CD4-positive, alpha-beta T cell treated with Interleukin-2 at 100 ng/mL for 4 hours (primary cell): ENCODE measurements at regions not wholly inside any gene's neighbourhood (a gene's known extent, or its start where the extent isn't known, plus 50 kb on each side); places are given as distances from the start of the nearest gene placed in this dataset.
"Not testable (repeated sequence)": the region's sequence is repeated elsewhere in the genome, so short reads cannot be mapped to it uniquely, and the experiment has no call there.

Source experiments
- DNase-seq: peaks from one replicate; pipeline ENCODE4 v3.0.0-alpha.2; 2020; ENCODE audit warnings: low spot score

GRCh38 chr1:90864681-90865080 lies 147.6 kb upstream of the BARHL2 start:
- DNase-seq = no peak

DNA sequence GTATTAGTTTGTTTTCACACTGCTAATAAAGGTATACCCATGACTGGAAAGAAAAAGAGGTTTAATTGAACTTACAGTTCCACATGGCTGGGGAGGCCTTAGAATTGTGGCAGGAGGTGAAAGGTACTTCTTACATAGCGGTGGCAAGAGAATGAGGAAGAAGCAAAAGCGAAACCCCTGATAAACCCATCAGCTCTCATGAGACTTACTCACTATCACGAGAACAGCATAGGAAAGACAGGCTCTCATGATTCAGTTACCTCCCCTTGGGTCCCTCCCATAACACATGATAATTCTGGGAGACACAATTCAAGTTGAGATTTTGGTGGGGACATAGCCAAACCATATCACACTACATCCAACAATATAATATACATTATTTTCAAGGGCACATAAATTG lies 145.7 kb upstream of the BARHL2 start:
- DNase-seq = no peak

DNA sequence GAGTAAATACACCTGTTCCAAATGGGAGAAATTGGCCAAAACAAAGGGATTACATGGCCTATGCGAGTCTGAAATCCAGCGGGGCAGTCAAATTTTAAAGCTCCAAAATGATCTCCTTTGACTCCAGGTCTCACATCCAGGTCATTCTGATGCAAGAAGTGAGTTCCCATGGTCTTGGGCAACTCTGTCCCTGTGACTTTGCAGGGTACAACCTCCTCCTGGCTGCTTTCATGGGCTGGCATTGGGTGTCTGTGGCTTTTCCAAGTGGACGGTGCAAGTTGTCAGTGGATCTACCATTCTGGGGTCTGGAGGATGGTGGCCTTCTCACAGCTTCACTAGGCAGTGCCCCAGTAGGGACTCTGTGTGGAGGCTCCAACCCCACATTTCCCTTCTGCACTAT lies 144.3 kb upstream of the BARHL2 start:
- DNase-seq = not testable (repeated sequence)

GRCh38 chr1:90856463-90857007 lies 139.4 kb upstream of the BARHL2 start:
- no peak for DNase-seq

DNA sequence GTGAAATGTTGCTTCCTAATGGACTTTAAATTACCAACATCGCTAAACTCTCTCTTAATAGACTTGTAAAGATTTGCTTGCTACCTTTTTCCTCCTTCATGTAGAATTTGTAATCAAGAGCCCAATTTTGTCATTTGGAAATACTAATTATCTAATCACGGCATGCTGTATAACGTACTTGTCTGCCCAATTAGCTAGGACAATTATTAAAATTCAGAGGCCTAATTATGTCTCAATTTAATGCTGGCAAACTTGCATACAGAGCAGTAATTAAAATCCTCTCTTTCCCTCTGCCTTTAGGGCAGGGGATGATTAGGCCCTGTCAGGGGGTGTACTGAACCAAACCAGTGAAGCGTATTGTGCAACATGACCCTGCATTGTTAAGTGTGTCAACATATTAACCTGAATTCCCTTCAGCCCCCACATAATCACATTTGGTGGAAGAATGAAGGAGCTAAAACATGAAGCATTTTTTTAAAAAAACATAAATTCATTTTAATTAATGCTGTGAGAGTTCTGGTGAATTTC lies 137.4 kb upstream of the BARHL2 start:
- no peak for DNase-seq

DNA sequence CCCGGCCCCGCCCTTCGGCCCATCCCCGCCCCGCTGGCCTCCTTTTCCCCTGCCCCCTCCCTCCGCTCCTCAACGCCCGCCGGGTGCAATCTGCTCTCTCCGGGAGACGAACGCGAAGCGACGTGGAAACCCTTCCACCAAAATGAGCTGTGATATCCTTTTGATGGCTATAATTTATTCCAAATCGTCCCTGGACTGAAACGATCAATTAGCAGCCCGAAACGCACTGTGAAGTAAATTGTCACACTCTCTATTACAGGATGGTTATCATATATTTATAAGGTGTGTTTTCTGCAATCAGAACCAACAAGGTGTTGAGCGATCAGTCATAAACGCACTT lies 134.6 kb upstream of the BARHL2 start:
- no peak for DNase-seq

DNA sequence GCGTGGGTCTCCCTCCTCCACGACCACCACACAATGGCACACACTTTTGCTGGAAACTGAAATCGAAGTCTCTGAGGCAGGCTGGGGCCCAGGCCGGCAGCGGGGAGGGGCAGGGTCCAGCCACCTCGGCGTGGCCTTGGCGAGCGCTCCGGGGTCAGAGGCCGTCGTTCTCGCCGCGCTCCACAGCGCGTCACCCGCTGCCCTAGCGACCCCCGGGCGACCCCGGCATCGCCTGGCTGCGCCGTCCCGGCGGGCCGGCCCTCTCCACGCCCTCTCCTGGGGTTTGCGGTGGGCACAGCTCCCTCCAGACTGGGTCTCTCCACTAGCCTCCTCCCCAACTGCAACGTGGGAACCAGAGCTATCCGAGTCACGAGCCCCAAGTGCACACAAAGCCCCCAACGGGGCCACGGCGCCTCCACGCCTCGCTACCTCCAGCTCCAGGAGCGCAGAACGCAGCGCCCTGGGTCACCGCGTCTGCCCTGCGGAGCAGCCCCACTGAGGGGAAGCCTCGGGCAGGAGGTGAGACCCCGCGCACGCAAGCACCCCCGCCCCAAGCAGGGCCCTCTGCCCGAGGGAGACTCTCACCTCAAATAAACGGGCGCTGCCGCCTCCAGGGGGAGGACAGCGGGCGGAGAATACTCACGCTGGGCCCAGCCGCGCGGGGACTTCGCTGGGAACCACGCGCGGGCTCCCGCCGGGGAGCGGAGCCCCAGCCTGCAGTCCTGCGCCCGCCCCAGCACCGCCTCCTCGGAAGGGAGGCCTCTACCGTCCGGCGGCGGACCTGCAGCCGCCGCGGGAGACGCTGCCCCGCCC lies 134.0 kb upstream of the BARHL2 start:
- peak; percentile 73 for DNase-seq

DNA sequence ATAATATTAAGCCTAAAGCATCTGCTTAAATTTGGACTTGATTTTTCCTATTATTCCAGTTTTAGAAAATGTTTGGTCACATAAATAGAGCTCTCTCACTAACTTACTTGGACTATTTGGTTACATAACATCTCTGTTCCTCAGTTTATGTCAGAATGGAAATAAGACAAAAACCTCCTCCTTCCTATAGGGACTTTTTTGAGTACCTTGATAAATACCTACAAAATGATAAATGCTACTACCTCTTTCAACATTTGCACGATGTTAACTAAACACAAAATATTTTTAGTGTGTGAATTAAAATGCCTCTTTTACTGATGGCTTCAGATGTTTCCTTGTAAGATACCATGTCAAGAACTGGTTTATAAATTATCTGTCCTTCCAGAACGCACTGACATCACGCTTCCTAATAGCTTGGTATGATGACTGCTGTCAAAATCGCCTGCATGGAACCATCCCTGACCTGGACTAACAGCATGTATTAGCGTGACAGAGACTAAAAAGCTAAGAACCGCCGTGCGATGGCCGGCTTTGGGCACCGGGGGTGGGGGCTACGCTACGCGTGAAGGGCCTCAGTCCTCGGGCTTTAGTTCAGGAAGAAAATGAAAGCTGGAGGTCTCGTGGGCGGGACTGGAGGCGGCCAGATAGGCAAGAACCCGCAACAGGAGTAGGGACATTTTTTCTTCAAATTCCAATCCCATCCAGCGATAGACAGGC lies 133.2 kb upstream of the BARHL2 start:
- no peak for DNase-seq

- no peak for DNase-seq
Observed at GRCh38 chr1:90841473-90841872, 124.4 kb upstream of the BARHL2 start.

GRCh38 chr1:90840352-90840751 lies 123.2 kb upstream of the BARHL2 start:
- no peak for DNase-seq

DNA sequence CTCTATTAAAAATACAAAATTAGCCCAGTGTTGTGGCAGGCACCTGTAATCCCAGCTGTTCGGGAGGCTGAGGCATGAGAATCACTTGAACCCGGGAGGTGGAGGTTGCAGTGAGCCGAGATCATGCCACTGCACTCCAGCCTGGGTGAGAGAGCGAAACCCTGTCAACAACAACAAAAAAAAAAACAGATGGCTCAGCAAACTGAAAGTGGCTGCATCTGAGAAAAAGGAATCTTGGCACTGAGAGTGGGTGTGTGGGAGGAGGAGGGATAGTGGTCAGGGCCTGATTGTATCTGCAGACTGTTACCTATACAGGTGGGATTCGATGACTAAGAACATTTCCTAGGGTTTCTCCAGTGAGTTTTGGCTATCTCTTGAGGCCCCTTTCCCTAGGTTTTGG lies 122.2 kb upstream of the BARHL2 start:
- no peak for DNase-seq

DNA sequence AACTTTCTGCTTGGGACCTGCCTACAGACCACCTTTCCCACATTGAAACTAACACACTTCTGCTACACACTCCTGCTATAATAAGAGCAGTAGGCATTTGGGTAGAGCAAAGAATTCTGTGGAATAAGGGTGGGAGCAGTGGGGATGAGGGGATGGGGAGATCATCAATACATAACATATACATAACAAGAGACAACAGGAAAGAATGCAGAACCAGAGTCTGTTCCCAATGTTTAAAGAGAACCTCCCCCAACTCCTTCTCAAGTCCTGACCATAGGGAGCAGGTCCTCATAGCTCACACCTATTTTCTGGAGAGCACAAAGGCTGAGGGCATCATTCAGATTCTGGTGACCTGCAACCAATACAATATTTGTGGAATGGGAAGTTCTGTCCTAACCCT lies 121.6 kb upstream of the BARHL2 start:
- no peak for DNase-seq

- DNase-seq = no peak
Observed at GRCh38 chr1:90837420-90837819, 120.3 kb upstream of the BARHL2 start.

- DNase-seq = no peak
Observed at GRCh38 chr1:90836345-90836679, 119.2 kb upstream of the BARHL2 start.

DNA sequence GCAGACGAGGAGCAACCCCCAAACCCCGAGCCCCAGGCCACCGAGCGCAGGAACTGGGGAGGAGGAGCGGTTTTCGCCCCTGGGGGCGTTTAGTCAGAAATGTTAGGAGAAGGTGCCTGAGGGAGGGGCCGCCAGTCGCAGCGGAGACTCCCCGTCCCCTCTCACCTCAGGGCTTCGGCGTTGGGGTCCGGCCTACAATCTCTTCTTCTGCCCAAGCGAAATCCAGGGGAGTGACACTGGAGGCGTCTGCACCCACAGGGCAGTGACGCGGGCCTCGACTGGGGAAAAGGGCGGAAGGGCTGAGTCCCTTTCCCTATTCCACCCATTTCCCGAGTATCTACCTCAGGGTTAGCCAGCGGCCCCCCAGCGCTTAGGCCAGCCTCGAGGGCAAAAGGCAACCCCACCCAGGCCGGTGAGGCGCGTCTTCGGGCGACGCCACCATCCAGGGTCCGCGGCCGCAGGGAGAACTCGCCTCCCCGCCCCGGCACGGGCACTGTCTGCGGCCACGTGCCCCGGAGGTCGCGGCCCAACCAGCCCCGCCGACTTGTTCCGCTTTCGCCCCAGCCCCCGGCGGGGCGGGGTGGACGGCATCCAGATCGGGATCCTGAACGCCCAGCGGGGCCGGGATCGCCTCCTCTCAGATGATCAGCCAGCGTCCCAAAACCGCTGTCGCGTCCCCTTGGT lies 118.7 kb upstream of the BARHL2 start:
- no peak for DNase-seq

DNA sequence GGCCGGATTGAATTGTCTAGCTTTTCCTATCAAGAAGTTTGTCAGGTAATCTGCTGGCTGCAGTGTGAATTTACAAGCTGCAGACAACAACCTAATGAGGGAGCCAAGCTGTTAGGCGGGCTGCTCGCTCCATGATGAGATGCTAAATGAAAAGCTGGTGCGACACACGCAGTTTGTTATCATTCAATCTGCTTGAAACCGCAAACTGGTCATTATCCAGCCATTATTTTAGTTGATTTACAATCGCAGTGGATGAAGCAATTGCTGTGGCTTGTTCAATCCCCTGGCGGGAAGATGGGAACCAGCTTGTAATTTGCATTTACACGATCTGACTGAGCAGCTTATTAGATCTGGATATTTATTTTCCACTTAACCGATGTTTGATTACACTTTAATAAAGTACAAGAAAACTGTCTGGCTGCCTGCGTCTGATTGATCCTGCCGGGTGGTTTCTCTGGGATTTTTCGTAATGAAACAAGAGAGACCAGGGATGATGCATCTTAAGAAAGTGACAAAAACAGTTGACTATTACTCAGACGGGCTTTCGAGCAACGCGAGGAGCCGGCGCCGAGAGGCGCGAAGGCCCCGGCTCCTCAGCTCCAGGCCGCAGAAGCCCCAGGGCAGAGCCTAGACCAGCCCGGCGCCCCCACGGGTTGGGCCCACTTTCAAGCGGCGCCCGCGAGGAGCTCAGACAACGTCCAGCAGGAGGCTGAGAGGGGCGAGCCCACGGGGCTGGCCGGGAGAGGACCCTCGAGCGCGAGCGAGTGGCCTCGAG lies 118.0 kb upstream of the BARHL2 start:
- DNase-seq = no peak

- no peak for DNase-seq
Observed at GRCh38 chr1:90834354-90834885, 117.3 kb upstream of the BARHL2 start.

DNA sequence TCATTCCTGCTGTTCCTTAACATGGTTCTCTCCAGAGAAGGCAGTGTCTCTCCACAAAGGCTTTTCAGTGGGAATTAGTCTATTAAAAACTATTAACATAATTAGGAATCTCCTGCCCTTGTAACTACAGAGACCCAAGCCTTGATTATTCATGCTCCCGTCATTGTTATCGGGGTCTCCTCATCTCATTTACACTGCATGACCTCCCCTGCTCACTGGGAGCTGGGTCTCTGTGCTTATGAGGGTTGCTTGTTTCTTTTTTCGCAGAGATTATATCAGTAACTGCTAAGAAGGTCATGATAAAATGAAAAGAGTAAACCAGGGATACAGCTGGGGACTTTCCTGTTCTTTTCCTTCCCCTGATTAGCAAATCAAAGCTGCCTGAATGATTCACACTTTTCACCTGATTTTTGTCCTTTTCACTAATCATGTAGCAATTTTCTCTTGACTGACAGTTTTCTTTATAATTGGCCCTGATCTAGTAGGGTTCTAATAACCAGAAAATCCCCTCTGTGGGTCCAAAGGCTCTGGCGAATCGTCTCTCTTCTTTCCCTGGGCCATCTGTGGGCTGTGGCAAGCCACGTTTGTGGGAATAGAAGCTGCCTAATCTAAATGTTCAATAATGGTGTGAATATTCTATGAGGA lies 116.5 kb upstream of the BARHL2 start:
- DNase-seq = no peak

GRCh38 chr1:90831910-90832309 lies 114.8 kb upstream of the BARHL2 start:
- DNase-seq = no peak

- DNase-seq = no peak
Observed at GRCh38 chr1:90826834-90827233, 109.7 kb upstream of the BARHL2 start.

DNA sequence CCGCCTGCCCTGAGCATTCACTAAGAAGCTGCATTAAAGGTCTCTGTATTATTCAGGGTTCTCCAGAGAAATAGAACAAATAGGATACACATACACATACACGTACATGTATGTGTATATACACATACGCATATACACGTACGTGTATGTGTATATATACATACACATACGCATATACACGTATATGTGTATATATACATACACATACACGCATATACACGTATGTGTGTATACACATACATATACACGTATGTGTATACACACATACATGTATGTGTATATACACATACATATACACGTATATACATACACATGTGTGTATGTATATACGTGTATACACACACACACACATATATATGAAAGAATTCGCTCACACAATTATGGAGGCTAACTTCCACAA lies 108.9 kb upstream of the BARHL2 start:
- DNase-seq = no peak
